Neural cell (in vitro differentiated cells): ENCODE measurements at regions not wholly inside any gene's neighbourhood (a gene's known extent, or its start where the extent isn't known, plus 50 kb on each side); places are given as distances from the start of the nearest gene placed in this dataset.

Source experiments
- H2AFZ ChIP-seq: fragments of 200-600, 300-800 bp; sonication (generic), shearing (Covaris generic); 2 replicates; pipeline ENCODE4 v1.6.0; 2014; ENCODE audit warnings: low read depth, mild to moderate bottlenecking, antibody characterized with exemption, low read length, moderate library complexity
- H3F3A ChIP-seq: fragments of 200-600 bp; shearing (Covaris generic); 2 replicates; pipeline ENCODE4 v1.6.1; 2016; ENCODE audit warnings: mild to moderate bottlenecking, moderate library complexity, mixed read lengths, antibody characterized with exemption, low read length; ENCODE audit not compliant: insufficient read depth, poor library complexity, severe bottlenecking
- H3K27ac ChIP-seq: fragments of 200-600, 300-800 bp; sonication (generic), shearing (Covaris generic); 2 replicates; pipeline ENCODE4 v1.5.1; 2014; ENCODE audit warnings: mild to moderate bottlenecking, low read length, moderate library complexity
- H3K27me3 ChIP-seq: fragments of 300-800, 200-600 bp; sonication (generic), shearing (Covaris generic); 2 replicates; pipeline ENCODE4 v1.6.0; 2014; ENCODE audit warnings: mild to moderate bottlenecking, low read depth, low read length, moderate library complexity; ENCODE audit not compliant: insufficient read depth
- H3K36me3 ChIP-seq: fragments of 300-800, 200-600 bp; sonication (generic), shearing (Covaris generic); 2 replicates; pipeline ENCODE4 v1.5.1; 2014; ENCODE audit warnings: mild to moderate bottlenecking, antibody characterized with exemption, low read length, moderate library complexity; ENCODE audit not compliant: insufficient read depth
- H3K4me2 ChIP-seq: fragments of 300-800, 200-600 bp; sonication (generic), shearing (Covaris generic); 2 replicates; pipeline ENCODE4 v1.6.0; 2014; ENCODE audit warnings: mild to moderate bottlenecking, low read length
- H3K4me3 ChIP-seq: fragments of 300-800, 200-600 bp; sonication (generic), shearing (Covaris generic); 2 replicates; pipeline ENCODE4 v1.5.1; 2014; ENCODE audit warnings: mild to moderate bottlenecking, low read length, moderate library complexity
- H3K79me2 ChIP-seq: fragments of 200-600 bp; shearing (Covaris generic); replicated peaks from 2 replicates; pipeline ENCODE4 v1.6.0; 2014; ENCODE audit warnings: mild to moderate bottlenecking, low read length, moderate library complexity; ENCODE audit not compliant: insufficient read depth
- H3K9ac ChIP-seq: fragments of 300-800, 200-600 bp; sonication (generic), shearing (Covaris generic); 2 replicates; pipeline ENCODE4 v1.6.1; 2016; ENCODE audit warnings: mild to moderate bottlenecking, low read length, mixed read lengths
- H3K9me2 ChIP-seq: fragments of 200-600 bp; shearing (Covaris generic); 2 replicates; pipeline ENCODE4 v1.6.1; 2016; ENCODE audit warnings: mild to moderate bottlenecking, low read length, mixed read lengths; ENCODE audit not compliant: insufficient read depth
- H3K9me3 ChIP-seq: fragments of 200-600, 300-800 bp; sonication (generic), shearing (Covaris generic); 2 replicates; pipeline ENCODE4 v1.6.1; 2016; ENCODE audit warnings: mild to moderate bottlenecking, mixed run types, low read length, moderate library complexity, mixed read lengths
- H4K20me1 ChIP-seq: fragments of 200-600 bp; shearing (Covaris generic); 2 replicates; pipeline ENCODE4 v1.6.1; 2016; ENCODE audit warnings: mild to moderate bottlenecking, mixed run types; ENCODE audit not compliant: insufficient read depth
- CTCF ChIP-seq: fragments of 450-650 bp; IDR thresholded peaks from 2 replicates; pipeline ENCODE4 v1.5.1; 2014; ENCODE audit warnings: antibody characterized with exemption, mild to moderate bottlenecking, moderate library complexity; ENCODE audit not compliant: poor library complexity, severe bottlenecking
- EP300 ChIP-seq: fragments of 450-650 bp; conservative IDR thresholded peaks from 2 replicates; pipeline ENCODE4 v1.6.1; 2014; ENCODE audit warnings: antibody characterized with exemption, mild to moderate bottlenecking, moderate library complexity; ENCODE audit not compliant: poor library complexity, severe bottlenecking
- EZH2 ChIP-seq: fragments of 200-600, 300-800 bp; shearing (Covaris generic), sonication (generic); IDR thresholded peaks from 2 replicates; pipeline ENCODE4 v1.6.1; 2014; ENCODE audit warnings: antibody characterized with exemption, low read length, borderline replicate concordance, mild to moderate bottlenecking; ENCODE audit not compliant: insufficient read depth, poor library complexity, severe bottlenecking
- MXI1 ChIP-seq: fragments of 450-650 bp; conservative IDR thresholded peaks from 2 replicates; pipeline ENCODE4 v1.6.1; 2014; ENCODE audit warnings: antibody characterized with exemption, mild to moderate bottlenecking; ENCODE audit not compliant: poor library complexity, severe bottlenecking
- POLR2AphosphoS5 ChIP-seq: IDR thresholded peaks from 2 replicates; pipeline ENCODE4 v1.6.1; 2012
- RAD21 ChIP-seq: fragments of 450-650 bp; conservative IDR thresholded peaks from 2 replicates; pipeline ENCODE4 v1.6.1; 2014; ENCODE audit warnings: antibody characterized with exemption, mild to moderate bottlenecking, moderate library complexity
- REST ChIP-seq: IDR thresholded peaks from 2 replicates; pipeline ENCODE4 v1.6.1; 2012; ENCODE audit warnings: borderline replicate concordance
- SMC3 ChIP-seq: fragments of 450-650 bp; conservative IDR thresholded peaks from 2 replicates; pipeline ENCODE4 v1.6.1; 2014; ENCODE audit warnings: antibody characterized with exemption, mild to moderate bottlenecking, moderate library complexity; ENCODE audit not compliant: poor library complexity
- TAF1 ChIP-seq: IDR thresholded peaks from 2 replicates; pipeline ENCODE4 v1.6.1; 2012; ENCODE audit warnings: low read depth

GRCh38 chr6:126804332-126805064, 314.0 kb upstream of the RSPO3 start:
- Histone ChIP-seq H3K4me2 (no peak overlapping the region), H2AFZ (no peak overlapping the region), H3F3A (no peaks in the 10 kb centered on the region), H3K4me3 (no peak overlapping the region), H3K9ac (no peak overlapping the region), H3K36me3 (no peaks in the 10 kb centered on the region), H3K79me2 (no peaks in the 10 kb centered on the region), H4K20me1 (no peaks in the 10 kb centered on the region), H3K9me3 (no peaks in the 10 kb centered on the region), H3K27me3 (no peaks in the 10 kb centered on the region), H3K27ac (no peak overlapping the region), H3K9me2 (no peaks in the 10 kb centered on the region)
- TF ChIP-seq REST (no peak), RAD21 (peak; percentile 40), CTCF (peak; percentile 52), EZH2 (no peak), EP300 (no peak), MXI1 (no peak), POLR2AphosphoS5 (no peak), TAF1 (no peak), SMC3 (peak; percentile 36)

- H3K9me2 ChIP-seq: no peaks in the 10 kb centered on the region
- H3F3A ChIP-seq: no peaks in the 10 kb centered on the region
Observed at GRCh38 chr6:126805861-126806260, 312.6 kb upstream of the RSPO3 start.

More at GRCh38 chr6:126805861-126806260, 312.6 kb upstream of the RSPO3 start:
- Histone ChIP-seq H2AFZ (no peak overlapping the region), H3K27ac (no peak overlapping the region), H3K9me3 (no peaks in the 10 kb centered on the region), H3K4me2 (no peak overlapping the region), H4K20me1 (no peaks in the 10 kb centered on the region), H3K27me3 (no peaks in the 10 kb centered on the region), H3K9ac (no peak overlapping the region), H3K79me2 (no peaks in the 10 kb centered on the region), H3K4me3 (no peak overlapping the region), H3K36me3 (no peaks in the 10 kb centered on the region)
- no peak for TF ChIP-seq EP300
- no peak for TF ChIP-seq SMC3
- TF ChIP-seq REST: no peak
- no peak for TF ChIP-seq CTCF
- TF ChIP-seq RAD21: no peak
- TF ChIP-seq TAF1: no peak
- no peak for TF ChIP-seq POLR2AphosphoS5
- no peak for TF ChIP-seq MXI1
